Upper lobe of right lung (tissue), 1 donor: ENCODE measurements at regions not wholly inside any gene's neighbourhood (a gene's known extent, or its start where the extent isn't known, plus 50 kb on each side); places are given as distances from the start of the nearest gene placed in this dataset.
"Not testable (repeated sequence)": the region's sequence is repeated elsewhere in the genome, so short reads cannot be mapped to it uniquely, and the experiment has no call there.

ENCODE experiments used
- ATAC-seq: fragments of 200-7000 bp; cut with Tn5 transposase; one replicate; pipeline ENCODE4 v1.9.1; 2020; ENCODE audit warnings: mild to moderate bottlenecking, moderate library complexity
- DNase-seq: peaks from one replicate; pipeline ENCODE4 v3.0.0-alpha.2; 2020
- H3K27ac ChIP-seq: fragments of 200-600 bp; one replicate; pipeline ENCODE4 v1.8.0; 2022
- H3K27me3 ChIP-seq: fragments of 200-600 bp; one replicate; pipeline ENCODE4 v1.8.0; 2022; ENCODE audit warnings: mild to moderate bottlenecking
- H3K36me3 ChIP-seq: fragments of 200-600 bp; one replicate; pipeline ENCODE4 v1.8.0; 2022
- H3K4me1 ChIP-seq: fragments of 200-600 bp; one replicate; pipeline ENCODE4 v1.8.0; 2022
- H3K4me3 ChIP-seq: fragments of 200-600 bp; one replicate; pipeline ENCODE4 v1.8.0; 2022; ENCODE audit warnings: mild to moderate bottlenecking
- H3K9me3 ChIP-seq: fragments of 200-600 bp; one replicate; pipeline ENCODE4 v1.8.0; 2022
- CTCF ChIP-seq: fragments of 200-600 bp; IDR thresholded peaks from one replicate; pipeline ENCODE4 v1.8.0; 2022; ENCODE audit warnings: antibody characterized with exemption
- intact Hi-C: fragments of 100-400 bp; cut with DNase I; formaldehyde crosslinking; loops from one replicate; pipeline ENCODE4 v1.11.0; 2022
- donor health status: DM: no; HTN: yes; CAD: no; lungs with severe emphysema.

DNA sequence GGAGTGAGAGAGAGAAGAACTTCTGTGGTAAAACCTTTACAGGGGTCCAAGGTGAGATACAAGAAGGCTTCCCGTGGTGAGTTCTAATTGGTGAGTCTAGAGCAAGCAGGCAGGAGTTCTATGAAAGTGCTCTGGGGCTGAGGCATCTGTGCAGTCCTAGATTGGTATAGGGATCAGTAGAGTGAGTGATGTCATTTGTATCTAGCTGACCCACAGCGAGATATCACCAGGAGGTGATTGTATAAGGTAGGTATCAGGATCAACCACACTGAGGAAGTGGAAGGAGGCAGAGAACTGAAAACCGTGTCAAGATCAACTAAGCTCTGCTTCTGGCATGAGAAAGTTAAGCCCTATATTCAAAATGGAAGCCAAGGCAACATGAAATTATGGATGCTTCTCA is 1648.9 kb upstream of the TMEFF2 start:
- DNase-seq (no peak), ATAC-seq (no peak)
- H3K9me3 ChIP-seq = no peaks in the 10 kb centered on the region
- no peaks in the 10 kb centered on the region for H3K4me1 ChIP-seq
- H3K4me3 ChIP-seq = no peak overlapping the region
- no peaks in the 10 kb centered on the region for H3K36me3 ChIP-seq
- intact Hi-C loops = no loop called here
- no peak for TF ChIP-seq CTCF
- H3K27ac ChIP-seq = no peak overlapping the region
- no peaks in the 10 kb centered on the region for H3K27me3 ChIP-seq

- Histone ChIP-seq H3K36me3 (no peaks in the 10 kb centered on the region), H3K4me3 (no peak overlapping the region), H3K27ac (no peak overlapping the region), H3K27me3 (no peaks in the 10 kb centered on the region), H3K4me1 (no peaks in the 10 kb centered on the region), H3K9me3 (no peaks in the 10 kb centered on the region)
- no peak for TF ChIP-seq CTCF
- intact Hi-C loops = no loop called here
- no peak for DNase-seq
- ATAC-seq = no peak
Measured at GRCh38 chr2:193841384-193842150, 1646.8 kb upstream of the TMEFF2 start.

DNA sequence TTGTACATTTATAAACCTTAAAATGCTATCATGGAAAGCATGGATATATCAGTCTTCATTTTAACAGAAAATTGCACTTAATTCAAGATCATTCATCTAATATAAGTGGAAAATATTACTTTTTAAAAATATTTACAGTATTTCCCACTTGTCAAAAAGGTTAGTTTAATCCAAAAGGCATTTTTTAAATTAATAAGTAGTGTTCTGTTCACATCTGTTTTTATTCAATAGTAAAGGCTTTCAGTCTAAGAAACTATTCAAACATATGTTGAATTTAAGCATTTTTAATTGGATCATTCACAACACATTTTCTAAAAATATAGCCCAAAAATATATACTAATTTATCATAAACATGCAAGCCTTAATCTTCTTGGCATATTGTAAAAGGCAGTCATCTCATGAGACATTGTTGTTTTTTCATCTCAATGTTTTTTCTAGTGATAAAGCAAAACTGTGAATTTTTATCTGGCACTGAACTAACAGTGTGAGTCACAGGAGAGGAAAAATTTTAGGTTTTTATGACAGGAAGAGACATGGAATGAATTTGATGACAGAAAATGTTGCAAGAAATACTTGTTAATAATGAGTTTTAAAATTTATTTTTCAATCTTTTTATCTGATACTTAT is 1642.5 kb upstream of the TMEFF2 start:
- Histone ChIP-seq H3K27ac (no peak overlapping the region), H3K9me3 (no peaks in the 10 kb centered on the region), H3K36me3 (no peaks in the 10 kb centered on the region), H3K27me3 (no peaks in the 10 kb centered on the region), H3K4me1 (no peaks in the 10 kb centered on the region), H3K4me3 (no peak overlapping the region)
- no peak for ATAC-seq
- no peak for DNase-seq
- intact Hi-C loops = no loop called here
- TF ChIP-seq CTCF = no peak

DNA sequence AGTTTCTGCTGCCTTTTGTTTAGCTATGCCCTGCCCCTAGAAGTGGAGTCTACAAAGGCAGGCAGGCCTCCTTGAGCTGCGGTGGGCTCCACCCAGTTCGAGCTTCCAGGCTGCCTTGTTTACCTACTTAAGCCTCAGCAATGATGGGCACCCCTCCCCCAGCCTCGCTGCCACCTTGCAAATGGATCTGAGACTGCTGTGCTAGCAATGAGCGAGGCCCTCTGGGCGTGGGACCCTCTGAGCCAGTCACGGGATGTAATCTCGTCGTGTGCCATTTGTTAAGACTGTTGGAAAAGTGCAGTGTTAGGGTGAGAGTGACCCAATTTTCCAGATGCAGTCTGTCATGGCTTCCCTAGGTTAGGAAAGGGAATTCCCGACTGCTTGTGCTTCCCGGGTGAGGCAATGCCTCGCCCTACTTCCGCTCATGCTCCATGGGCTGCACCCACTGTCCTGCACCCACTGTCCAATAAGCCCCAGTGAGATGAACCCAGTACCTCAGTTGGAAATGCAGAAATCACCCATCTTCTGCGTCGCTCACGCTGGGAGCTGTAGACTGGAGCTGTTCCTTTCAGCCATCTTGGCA is 1641.8 kb upstream of the TMEFF2 start:
- DNase-seq, ATAC-seq, intact Hi-C loops, H3K27me3 ChIP-seq, H3K36me3 ChIP-seq, H3K4me3 ChIP-seq, H3K4me1 ChIP-seq, H3K9me3 ChIP-seq, H3K27ac ChIP-seq: not testable (repeated sequence)

DNA sequence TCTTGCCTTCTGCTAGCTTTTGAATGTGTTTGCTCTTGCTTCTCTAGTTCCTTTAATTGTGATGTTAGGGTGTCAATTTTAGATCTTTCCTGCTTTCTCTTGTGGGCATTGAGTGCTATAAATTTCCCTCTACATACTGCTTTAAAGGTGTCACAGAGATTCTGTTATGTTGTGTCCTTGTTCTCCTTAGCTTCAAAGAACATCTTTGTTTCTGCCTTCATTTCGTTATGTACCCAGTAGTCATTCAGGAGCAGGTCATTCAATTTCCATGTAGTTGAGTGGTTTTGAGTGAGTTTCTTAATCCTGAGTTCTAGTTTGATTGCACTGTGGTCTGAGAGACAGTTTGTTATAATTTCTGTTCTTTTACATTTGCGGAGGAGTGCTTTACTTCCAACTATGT is 1639.2 kb upstream of the TMEFF2 start:
- H3K9me3 ChIP-seq, intact Hi-C loops, ATAC-seq: not testable (repeated sequence)

DNA sequence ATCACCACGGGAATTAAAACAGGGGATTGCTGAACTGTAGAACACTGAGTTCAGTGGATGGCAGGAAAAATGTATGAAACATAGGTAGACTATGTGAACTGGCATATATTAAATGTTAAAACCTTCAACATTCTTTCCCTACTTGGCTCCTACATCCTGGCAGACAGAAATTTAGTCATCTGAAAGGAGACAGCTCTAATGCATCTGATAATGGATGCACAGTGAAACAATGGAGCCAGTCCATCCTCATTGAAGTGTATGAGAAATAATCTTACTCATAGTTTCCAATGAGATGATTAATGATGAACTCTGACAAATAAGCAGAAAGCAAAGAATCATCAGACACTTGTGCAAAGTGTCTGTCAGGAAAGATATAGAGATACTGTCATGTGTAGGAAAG is 1629.7 kb upstream of the TMEFF2 start:
- Histone ChIP-seq H3K4me1 (no peaks in the 10 kb centered on the region), H3K4me3 (no peak overlapping the region), H3K36me3 (no peaks in the 10 kb centered on the region), H3K9me3 (no peaks in the 10 kb centered on the region), H3K27ac (no peak overlapping the region), H3K27me3 (no peaks in the 10 kb centered on the region)
- no peak for DNase-seq
- no peak for ATAC-seq
- no peak for TF ChIP-seq CTCF
- intact Hi-C loops = no loop called here

More for the DNA sequence above, 1639.2 kb upstream of the TMEFF2 start:
- H3K27ac ChIP-seq, H3K27me3 ChIP-seq, H3K36me3 ChIP-seq, DNase-seq, H3K4me1 ChIP-seq, H3K4me3 ChIP-seq: not testable (repeated sequence)
